ENCODE measurements at regions not wholly inside any gene's neighbourhood (a gene's known extent, or its start where the extent isn't known, plus 50 kb on each side); places are given as distances from the start of the nearest gene placed in this dataset.

DNA sequence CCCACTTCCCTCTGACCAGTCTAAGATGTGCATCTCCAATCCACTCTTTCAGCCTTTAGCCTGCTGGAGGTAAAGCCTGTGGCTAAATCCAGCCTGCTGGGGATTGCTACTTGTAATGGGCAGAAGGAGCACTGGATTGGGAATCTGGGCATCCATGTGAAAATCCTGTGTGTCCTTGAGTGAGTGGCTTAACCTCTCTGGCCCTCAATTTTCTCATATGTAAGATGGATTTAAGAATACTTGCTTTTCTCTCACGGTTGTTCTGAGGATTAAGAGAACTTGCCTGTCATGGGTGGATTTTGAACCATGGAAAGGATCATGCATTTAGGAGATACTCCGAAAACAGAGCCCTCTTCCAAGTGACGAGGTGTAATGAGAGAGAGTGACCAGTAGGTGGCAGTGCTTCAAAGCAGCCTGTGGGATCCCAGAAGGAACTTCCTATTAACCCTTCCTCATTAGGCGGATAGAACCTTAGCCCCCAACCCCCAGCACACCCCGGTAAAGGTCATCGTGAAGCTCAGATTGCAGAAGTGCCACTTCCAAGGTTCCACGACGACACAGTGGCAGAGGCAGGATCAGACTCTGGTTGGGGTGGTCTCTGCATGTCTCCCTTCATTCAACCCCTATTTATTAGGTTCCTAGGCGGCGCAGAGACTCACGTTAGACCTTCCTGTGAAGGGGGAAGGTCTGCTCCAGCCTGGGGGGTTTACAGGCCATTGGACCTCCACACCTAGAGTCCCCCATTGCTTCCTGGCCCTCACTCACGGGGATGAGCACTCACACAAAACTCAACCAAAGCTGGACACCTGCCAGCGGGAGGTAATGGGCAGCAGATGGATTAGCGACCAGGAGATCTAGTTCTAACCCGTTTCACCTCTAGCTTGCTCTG is 68.7 kb upstream of the ZNF618 start:
- peak in 6 of 9 donors; percentile 4 to 32 (median 19) for DNase-seq
- H3K36me3 Mint-ChIP-seq: no peaks in the 10 kb centered on the region
- Histone ChIP-seq H3K4me3 (ENCODE audit: low read length) (no peak overlapping the region), H3K27me3 (ENCODE audit: control insufficient read depth in 2 of 2, insufficient read depth in 2 of 2, low read length in 2 of 2) (peaks cover 0 to 2% of the 10 kb centered on the region in 2 donors), H3K9me3 (ENCODE audit: control insufficient read depth in 2 of 3, low read length in 3 of 3) (no peaks in the 10 kb centered on the region), H3K36me3 (ENCODE audit: control insufficient read depth in 2 of 3, insufficient read depth in 3 of 3, low read length in 3 of 3) (no peaks in the 10 kb centered on the region), H3K4me1 (ENCODE audit: control insufficient read depth in 2 of 2, insufficient read depth in 2 of 2, low read length in 2 of 2) (no peaks in the 10 kb centered on the region), H3K27ac (ENCODE audit: low read depth, low read length) (no peak overlapping the region)
- no peak overlapping the region for H3K27ac Mint-ChIP-seq
- ChIA-PET POLR2A (no interaction called here), CTCF (no interaction called here)
- no peak overlapping the region for H3K4me3 Mint-ChIP-seq
- peak; percentile 73 for ATAC-seq
- no peaks in the 10 kb centered on the region for H3K9me3 Mint-ChIP-seq
- H3K27me3 Mint-ChIP-seq: peaks cover 7 to 32% (median 12%) of the 10 kb centered on the region in 5 donors
- peaks cover 0 to 4% (median 0%) of the 10 kb centered on the region in 7 donors for H3K4me1 Mint-ChIP-seq
- intact Hi-C loops (cut with micrococcal nuclease): loop anchor here in 1 of 2 donors (1.0 kb wide), 2 partner anchors 69 to 156 kb away; partner anchors contain the start of gene ZNF618

GRCh38 chr9:113808391-113809358 is 67.4 kb upstream of the ZNF618 start:
- H3K4me1 Mint-ChIP-seq: peaks cover 0 to 4% (median 0%) of the 10 kb centered on the region in 7 donors
- peaks cover 12 to 41% (median 19%) of the 10 kb centered on the region in 5 donors for H3K27me3 Mint-ChIP-seq
- Histone ChIP-seq H3K27me3 (ENCODE audit: control insufficient read depth in 2 of 2, insufficient read depth in 2 of 2, low read length in 2 of 2) (peaks cover 0 to 6% of the 10 kb centered on the region in 2 donors), H3K36me3 (ENCODE audit: control insufficient read depth in 2 of 3, insufficient read depth in 3 of 3, low read length in 3 of 3) (no peaks in the 10 kb centered on the region), H3K4me3 (ENCODE audit: low read length) (no peak overlapping the region), H3K4me1 (ENCODE audit: control insufficient read depth in 2 of 2, insufficient read depth in 2 of 2, low read length in 2 of 2) (no peaks in the 10 kb centered on the region), H3K27ac (ENCODE audit: low read depth, low read length) (no peak overlapping the region), H3K9me3 (ENCODE audit: control insufficient read depth in 2 of 3, low read length in 3 of 3) (no peaks in the 10 kb centered on the region)
- intact Hi-C loops (cut with micrococcal nuclease): no loop called here
- ChIA-PET CTCF (interaction anchor here (0.7 kb wide), 1 partner anchor 536 kb away, joined by 4 read pairs; no protein-coding TSS in a partner anchor), POLR2A (no interaction called here)
- no peak overlapping the region for H3K27ac Mint-ChIP-seq
- no peak overlapping the region for H3K4me3 Mint-ChIP-seq
- H3K9me3 Mint-ChIP-seq: no peaks in the 10 kb centered on the region
- ATAC-seq (no peak), DNase-seq (no peak)
- H3K36me3 Mint-ChIP-seq: no peaks in the 10 kb centered on the region

DNA sequence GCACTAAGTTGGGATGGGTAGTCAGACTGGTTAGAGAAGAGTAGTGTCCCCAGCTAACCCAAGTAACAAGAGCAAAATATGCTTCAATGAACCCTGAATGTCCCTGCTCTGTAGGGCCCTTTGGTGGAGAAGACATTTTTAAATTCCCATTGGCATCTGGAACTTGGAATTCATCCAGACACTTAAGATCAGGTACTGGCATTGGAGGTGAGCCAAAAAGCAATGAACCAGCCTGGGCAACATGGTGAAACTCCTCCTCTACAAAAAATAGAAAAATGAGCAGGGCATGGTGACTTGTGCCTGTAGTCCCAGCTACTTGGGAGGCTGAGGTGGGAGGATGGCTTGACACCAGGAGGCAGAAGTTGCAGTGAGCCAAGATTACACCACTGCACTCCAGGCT is 58.9 kb upstream of the ZNF618 start:
- no peak overlapping the region for H3K27ac ChIP-seq (ENCODE audit: low read depth, low read length)
- intact Hi-C loops (cut with micrococcal nuclease): no loop called here
- H3K9me3 Mint-ChIP-seq: peaks cover 0 to 14% (median 2%) of the 10 kb centered on the region in 11 donors
- H3K36me3 ChIP-seq (ENCODE audit: control insufficient read depth in 2 of 3, insufficient read depth in 3 of 3, low read length in 3 of 3): no peaks in the 10 kb centered on the region
- H3K4me3 Mint-ChIP-seq: no peak overlapping the region
- DNase-seq: no peak
- ATAC-seq: no peak
- no peak overlapping the region for H3K27ac Mint-ChIP-seq
- peaks cover 46 to 66% (median 61%) of the 10 kb centered on the region in 5 donors for H3K27me3 Mint-ChIP-seq
- POLR2A ChIA-PET: no interaction called here
- peaks cover 0 to 5% (median 0%) of the 10 kb centered on the region in 5 donors for H3K36me3 Mint-ChIP-seq
- peaks cover 0 to 11% of the 10 kb centered on the region in 2 donors for H3K27me3 ChIP-seq (ENCODE audit: control insufficient read depth in 2 of 2, insufficient read depth in 2 of 2, low read length in 2 of 2)
- no peaks in the 10 kb centered on the region for H3K4me1 Mint-ChIP-seq
- no peaks in the 10 kb centered on the region for H3K4me1 ChIP-seq (ENCODE audit: control insufficient read depth in 2 of 2, insufficient read depth in 2 of 2, low read length in 2 of 2)
- H3K9me3 ChIP-seq (ENCODE audit: control insufficient read depth in 2 of 3, low read length in 3 of 3): no peaks in the 10 kb centered on the region
- CTCF ChIA-PET: no interaction called here
- no peak overlapping the region for H3K4me3 ChIP-seq (ENCODE audit: low read length)

GRCh38 chr9:113818391-113818790 is 57.7 kb upstream of the ZNF618 start:
- ChIA-PET POLR2A (no interaction called here), CTCF (no interaction called here)
- no peak overlapping the region for H3K27ac ChIP-seq (ENCODE audit: low read depth, low read length)
- Mint-ChIP-seq H3K27me3 (peaks cover 40 to 64% (median 60%) of the 10 kb centered on the region in 5 donors), H3K4me1 (no peaks in the 10 kb centered on the region), H3K9me3 (peaks cover 0 to 16% (median 5%) of the 10 kb centered on the region in 11 donors), H3K36me3 (peaks cover 0 to 5% (median 0%) of the 10 kb centered on the region in 5 donors), H3K4me3 (no peak overlapping the region), H3K27ac (no peak overlapping the region)
- DNase-seq (no peak), ATAC-seq (no peak)
- no peaks in the 10 kb centered on the region for H3K36me3 ChIP-seq (ENCODE audit: control insufficient read depth in 2 of 3, insufficient read depth in 3 of 3, low read length in 3 of 3)
- no peaks in the 10 kb centered on the region for H3K4me1 ChIP-seq (ENCODE audit: control insufficient read depth in 2 of 2, insufficient read depth in 2 of 2, low read length in 2 of 2)
- intact Hi-C loops (cut with micrococcal nuclease): no loop called here
- H3K9me3 ChIP-seq (ENCODE audit: control insufficient read depth in 2 of 3, low read length in 3 of 3): no peaks in the 10 kb centered on the region
- H3K4me3 ChIP-seq (ENCODE audit: low read length): no peak overlapping the region
- peaks cover 0 to 5% of the 10 kb centered on the region in 2 donors for H3K27me3 ChIP-seq (ENCODE audit: control insufficient read depth in 2 of 2, insufficient read depth in 2 of 2, low read length in 2 of 2)

DNA sequence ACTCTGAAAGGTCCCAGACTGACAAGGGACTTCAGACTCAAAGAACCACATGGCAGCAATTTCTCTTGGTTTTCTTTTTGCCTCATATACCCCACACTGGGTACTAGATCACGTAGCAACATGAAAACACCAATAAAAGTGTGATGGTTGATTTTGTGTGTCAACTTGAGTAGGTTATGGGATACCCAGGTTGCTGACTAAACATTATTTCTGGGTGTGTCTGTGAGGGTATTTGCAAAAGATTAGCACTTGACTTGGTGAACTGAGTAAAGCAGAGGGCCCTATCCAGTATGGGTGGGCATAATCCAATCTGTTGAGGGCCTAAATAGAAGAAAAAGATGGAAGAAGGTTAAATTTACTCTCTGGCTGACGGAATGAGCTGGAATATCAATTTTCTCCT is 53.8 kb upstream of the ZNF618 start:
- ATAC-seq (no peak), DNase-seq (no peak)
- CTCF ChIA-PET: no interaction called here
- no peak overlapping the region for H3K4me3 Mint-ChIP-seq
- no peak overlapping the region for H3K27ac Mint-ChIP-seq
- peaks cover 0 to 27% (median 8%) of the 10 kb centered on the region in 11 donors for H3K9me3 Mint-ChIP-seq
- POLR2A ChIA-PET: no interaction called here
- no peaks in the 10 kb centered on the region for H3K4me1 ChIP-seq (ENCODE audit: control insufficient read depth in 2 of 2, insufficient read depth in 2 of 2, low read length in 2 of 2)
- H3K27me3 Mint-ChIP-seq: peaks cover 33 to 69% (median 66%) of the 10 kb centered on the region in 5 donors
- peaks cover 0 to 4% (median 0%) of the 10 kb centered on the region in 3 experiments for H3K9me3 ChIP-seq (ENCODE audit: control insufficient read depth in 2 of 3, low read length in 3 of 3)
- H3K4me1 Mint-ChIP-seq: no peaks in the 10 kb centered on the region
- H3K27ac ChIP-seq (ENCODE audit: low read depth, low read length): no peak overlapping the region
- H3K36me3 ChIP-seq (ENCODE audit: control insufficient read depth in 2 of 3, insufficient read depth in 3 of 3, low read length in 3 of 3): no peaks in the 10 kb centered on the region
- no peak overlapping the region for H3K4me3 ChIP-seq (ENCODE audit: low read length)
- peaks cover 0 to 5% of the 10 kb centered on the region in 2 donors for H3K27me3 ChIP-seq (ENCODE audit: control insufficient read depth in 2 of 2, insufficient read depth in 2 of 2, low read length in 2 of 2)
- H3K36me3 Mint-ChIP-seq: no peaks in the 10 kb centered on the region
- intact Hi-C loops (cut with micrococcal nuclease): no loop called here

DNA sequence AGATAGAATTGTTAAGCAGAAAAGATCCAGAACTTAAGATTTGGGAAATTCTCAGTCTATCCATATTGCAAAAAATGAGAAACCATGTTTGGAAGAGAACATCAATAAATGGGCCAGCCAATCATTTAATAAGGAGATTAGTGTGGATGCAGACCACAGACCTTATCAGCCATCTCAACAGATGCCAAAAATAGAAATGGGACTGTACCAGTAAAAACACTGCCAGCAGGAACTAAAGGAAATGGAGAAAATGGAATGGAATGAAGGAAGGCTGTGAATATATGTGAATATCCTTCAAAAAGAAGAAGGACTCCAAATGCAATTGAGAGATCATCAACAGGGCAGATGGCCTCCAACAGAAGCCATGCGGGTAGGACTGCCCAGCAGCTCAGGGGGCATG is 52.7 kb upstream of the ZNF618 start:
- no peak overlapping the region for H3K4me3 ChIP-seq (ENCODE audit: low read length)
- no peak overlapping the region for H3K27ac ChIP-seq (ENCODE audit: low read depth, low read length)
- peaks cover 0 to 6% (median 0%) of the 10 kb centered on the region in 7 donors for H3K4me1 Mint-ChIP-seq
- no peak for ATAC-seq
- no peaks in the 10 kb centered on the region for H3K36me3 ChIP-seq (ENCODE audit: control insufficient read depth in 2 of 3, insufficient read depth in 3 of 3, low read length in 3 of 3)
- H3K4me3 Mint-ChIP-seq: no peak overlapping the region
- H3K9me3 ChIP-seq (ENCODE audit: control insufficient read depth in 2 of 3, low read length in 3 of 3): peaks cover 0 to 4% (median 0%) of the 10 kb centered on the region in 3 experiments
- intact Hi-C loops (cut with micrococcal nuclease): no loop called here
- no peaks in the 10 kb centered on the region for H3K4me1 ChIP-seq (ENCODE audit: control insufficient read depth in 2 of 2, insufficient read depth in 2 of 2, low read length in 2 of 2)
- CTCF ChIA-PET: no interaction called here
- H3K9me3 Mint-ChIP-seq: peaks cover 0 to 24% (median 9%) of the 10 kb centered on the region in 11 donors
- DNase-seq: no peak
- no peaks in the 10 kb centered on the region for H3K36me3 Mint-ChIP-seq
- POLR2A ChIA-PET: no interaction called here
- peaks cover 22 to 67% (median 58%) of the 10 kb centered on the region in 5 donors for H3K27me3 Mint-ChIP-seq
- H3K27ac Mint-ChIP-seq: no peak overlapping the region
- H3K27me3 ChIP-seq (ENCODE audit: control insufficient read depth in 2 of 2, insufficient read depth in 2 of 2, low read length in 2 of 2): no peaks in the 10 kb centered on the region
